ENCODE measurements at regions not wholly inside any gene's neighbourhood (a gene's known extent, or its start where the extent isn't known, plus 50 kb on each side); places are given as distances from the start of the nearest gene placed in this dataset.

DNA sequence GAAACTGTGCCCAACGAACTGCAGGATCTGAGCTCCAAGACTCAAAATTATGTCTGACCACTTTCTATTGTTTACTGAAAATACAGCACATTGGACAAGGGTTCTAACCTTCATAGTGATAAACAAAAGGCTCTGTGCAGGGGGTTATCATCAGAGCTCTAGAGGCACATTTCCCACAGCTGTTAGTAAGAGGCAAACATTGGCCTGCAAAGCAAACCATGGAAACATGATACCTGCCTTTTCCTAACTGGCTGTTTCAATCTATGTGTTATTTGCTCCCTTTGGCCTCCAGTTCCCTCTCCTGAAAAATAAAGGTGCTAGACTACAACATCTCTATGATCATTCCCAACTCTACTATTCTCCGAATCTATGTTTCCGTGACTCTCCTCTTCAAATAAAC, 159.7 kb upstream of the ARHGEF26 start:
- no peak overlapping the region for H3K23ac ChIP-seq (ENCODE audit: low read depth, low read length, poor library complexity)
- no peak overlapping the region for H3K14ac ChIP-seq (ENCODE audit: low read length)
- H3K4ac ChIP-seq (ENCODE audit: low read length), result no peak overlapping the region
- H2BK120ac ChIP-seq (ENCODE audit: low read depth, low read length), result no peak overlapping the region
- no peak overlapping the region for H2BK15ac ChIP-seq (ENCODE audit: low read length)
- H4K91ac ChIP-seq (ENCODE audit: low read depth, low read length, poor library complexity), result no peak overlapping the region
- no peaks in the 10 kb centered on the region for H3K9me3 ChIP-seq (replicated peaks in 1 of 2; ENCODE audit: control insufficient read depth in 2 of 2, insufficient read depth in 1 of 2, low read depth in 1 of 2, low read length in 2 of 2)
- no peak overlapping the region for H3K9ac ChIP-seq (ENCODE audit: low read depth, low read length, poor library complexity)
- H3K79me1 ChIP-seq (ENCODE audit: low read depth, low read length), result no peaks in the 10 kb centered on the region
- DNase-seq (ENCODE audit: low spot score), result no peak
- no peak overlapping the region for H2BK5ac ChIP-seq (ENCODE audit: low read length)
- no peak overlapping the region for H3K4me2 ChIP-seq (ENCODE audit: insufficient read depth, low read length, poor library complexity, severe bottlenecking)
- H3K36me3 ChIP-seq (replicated peaks in 1 of 2; ENCODE audit: control insufficient read depth in 2 of 2, insufficient read depth in 2 of 2, low read length in 2 of 2), result no peaks in the 10 kb centered on the region
- no CpG with 5 or more reads among the region's 3 CpGs for whole genome bisulfite sequencing, 2 donors (ENCODE audit: extremely low coverage in 2 of 2, insufficient read length in 2 of 2, insufficient replicate concordance in 1 of 2)
- no peak overlapping the region for H3K27ac ChIP-seq (replicated peaks; ENCODE audit: low read length)
- H2BK12ac ChIP-seq (ENCODE audit: low read length), result no peak overlapping the region
- H2AK5ac ChIP-seq (ENCODE audit: low read depth, low read length), result no peak overlapping the region
- H4K8ac ChIP-seq (ENCODE audit: low read depth, low read length), result no peak overlapping the region
- H3K18ac ChIP-seq (ENCODE audit: low read length), result no peak overlapping the region
- H2AFZ ChIP-seq (ENCODE audit: low read length), result peak overlapping the region; percentile 18
- H3K4me1 ChIP-seq (ENCODE audit: control insufficient read depth in 2 of 2, insufficient read depth in 1 of 2, low read depth in 1 of 2, low read length in 2 of 2), result peaks cover 0 to 2% of the 10 kb centered on the region in 2 donors
- no peak overlapping the region for H3K4me3 ChIP-seq (ENCODE audit: low read length in 2 of 2)
- H3K27me3 ChIP-seq (ENCODE audit: control insufficient read depth in 3 of 3, insufficient read depth in 3 of 3, low read depth in 1 of 3, low read length in 3 of 3), result no peaks in the 10 kb centered on the region

DNA sequence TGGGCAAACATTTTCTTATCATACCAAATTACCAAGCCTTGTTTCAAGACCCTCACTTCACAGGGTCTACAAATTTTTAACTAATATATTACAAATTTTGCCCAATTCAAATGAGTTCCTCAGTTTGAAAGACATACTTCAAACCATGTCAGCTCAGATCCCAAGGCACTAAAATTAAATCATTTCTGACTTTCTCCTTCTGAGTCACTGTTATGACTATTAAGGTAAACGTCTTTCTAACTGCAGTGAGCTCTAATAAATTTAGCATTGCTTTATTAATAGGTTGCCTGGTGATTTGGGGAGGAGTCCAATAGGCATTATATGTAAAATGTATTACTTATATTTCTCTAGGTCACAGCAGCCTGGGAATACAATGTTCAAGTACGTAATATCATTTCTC, 158.2 kb upstream of the ARHGEF26 start:
- Histone ChIP-seq H4K8ac (ENCODE audit: low read depth, low read length) (no peak overlapping the region), H2BK120ac (ENCODE audit: low read depth, low read length) (no peak overlapping the region), H3K27ac (replicated peaks; ENCODE audit: low read length) (no peak overlapping the region), H3K4ac (ENCODE audit: low read length) (no peak overlapping the region), H3K23ac (ENCODE audit: low read depth, low read length, poor library complexity) (no peak overlapping the region), H3K36me3 (replicated peaks in 1 of 2; ENCODE audit: control insufficient read depth in 2 of 2, insufficient read depth in 2 of 2, low read length in 2 of 2) (no peaks in the 10 kb centered on the region), H2BK12ac (ENCODE audit: low read length) (no peak overlapping the region), H3K4me1 (ENCODE audit: control insufficient read depth in 2 of 2, insufficient read depth in 1 of 2, low read depth in 1 of 2, low read length in 2 of 2) (no peaks in the 10 kb centered on the region), H4K91ac (ENCODE audit: low read depth, low read length, poor library complexity) (no peak overlapping the region), H3K9ac (ENCODE audit: low read depth, low read length, poor library complexity) (no peak overlapping the region), H3K27me3 (ENCODE audit: control insufficient read depth in 3 of 3, insufficient read depth in 3 of 3, low read depth in 1 of 3, low read length in 3 of 3) (no peaks in the 10 kb centered on the region), H3K79me1 (ENCODE audit: low read depth, low read length) (no peaks in the 10 kb centered on the region), H2AK5ac (ENCODE audit: low read depth, low read length) (no peak overlapping the region), H3K4me3 (ENCODE audit: low read length in 2 of 2) (no peak overlapping the region), H3K4me2 (ENCODE audit: insufficient read depth, low read length, poor library complexity, severe bottlenecking) (no peak overlapping the region), H2BK5ac (ENCODE audit: low read length) (no peak overlapping the region), H2BK15ac (ENCODE audit: low read length) (no peak overlapping the region), H3K18ac (ENCODE audit: low read length) (no peak overlapping the region), H3K14ac (ENCODE audit: low read length) (no peak overlapping the region), H2AFZ (ENCODE audit: low read length) (no peak overlapping the region), H3K9me3 (replicated peaks in 1 of 2; ENCODE audit: control insufficient read depth in 2 of 2, insufficient read depth in 1 of 2, low read depth in 1 of 2, low read length in 2 of 2) (no peaks in the 10 kb centered on the region)
- WGBS, 2 donors (ENCODE audit: extremely low coverage in 2 of 2, insufficient read length in 2 of 2, insufficient replicate concordance in 1 of 2), result no CpG with 5 or more reads among the region's 2 CpGs
- DNase-seq (ENCODE audit: low spot score), result no peak

DNA sequence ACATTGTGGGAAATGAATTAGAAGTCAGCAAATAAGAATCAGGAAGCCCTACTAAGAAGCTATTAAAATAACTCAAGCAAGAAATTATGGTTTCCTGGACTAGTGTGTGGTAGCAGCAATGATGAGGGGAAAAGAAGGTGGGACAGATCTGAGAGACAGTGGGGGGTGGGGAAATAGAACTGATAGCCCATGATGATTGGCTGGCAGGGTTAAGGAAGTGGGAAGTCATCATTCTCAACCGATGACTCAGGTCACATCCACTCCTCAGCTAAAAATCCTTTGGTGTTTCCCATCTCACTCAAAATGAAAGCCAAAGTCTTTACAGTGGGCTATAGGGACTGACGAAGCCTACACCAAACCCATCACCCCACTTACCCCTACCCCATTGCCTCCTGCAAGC, 153.9 kb upstream of the ARHGEF26 start:
- H3K9me3 ChIP-seq (replicated peaks in 1 of 2; ENCODE audit: control insufficient read depth in 2 of 2, insufficient read depth in 1 of 2, low read depth in 1 of 2, low read length in 2 of 2), result no peaks in the 10 kb centered on the region
- DNase-seq (ENCODE audit: low spot score), result no peak
- H2BK15ac ChIP-seq (ENCODE audit: low read length), result no peak overlapping the region
- H2BK12ac ChIP-seq (ENCODE audit: low read length), result no peak overlapping the region
- no peak overlapping the region for H2BK5ac ChIP-seq (ENCODE audit: low read length)
- no peak overlapping the region for H3K4me2 ChIP-seq (ENCODE audit: insufficient read depth, low read length, poor library complexity, severe bottlenecking)
- no peak overlapping the region for H3K23ac ChIP-seq (ENCODE audit: low read depth, low read length, poor library complexity)
- no peak overlapping the region for H4K91ac ChIP-seq (ENCODE audit: low read depth, low read length, poor library complexity)
- no CpG with 5 or more reads among the region's 2 CpGs for WGBS, 2 donors (ENCODE audit: extremely low coverage in 2 of 2, insufficient read length in 2 of 2, insufficient replicate concordance in 1 of 2)
- H2BK120ac ChIP-seq (ENCODE audit: low read depth, low read length), result no peak overlapping the region
- no peak overlapping the region for H3K18ac ChIP-seq (ENCODE audit: low read length)
- no peak overlapping the region for H3K4ac ChIP-seq (ENCODE audit: low read length)
- H3K36me3 ChIP-seq (replicated peaks in 1 of 2; ENCODE audit: control insufficient read depth in 2 of 2, insufficient read depth in 2 of 2, low read length in 2 of 2), result no peaks in the 10 kb centered on the region
- no peak overlapping the region for H3K9ac ChIP-seq (ENCODE audit: low read depth, low read length, poor library complexity)
- H2AK5ac ChIP-seq (ENCODE audit: low read depth, low read length), result no peak overlapping the region
- H2AFZ ChIP-seq (ENCODE audit: low read length), result no peak overlapping the region
- H3K4me1 ChIP-seq (ENCODE audit: control insufficient read depth in 2 of 2, insufficient read depth in 1 of 2, low read depth in 1 of 2, low read length in 2 of 2), result no peaks in the 10 kb centered on the region
- no peak overlapping the region for H3K4me3 ChIP-seq (ENCODE audit: low read length in 2 of 2)
- H4K8ac ChIP-seq (ENCODE audit: low read depth, low read length), result no peak overlapping the region
- H3K27me3 ChIP-seq (ENCODE audit: control insufficient read depth in 3 of 3, insufficient read depth in 3 of 3, low read depth in 1 of 3, low read length in 3 of 3), result no peaks in the 10 kb centered on the region
- no peak overlapping the region for H3K14ac ChIP-seq (ENCODE audit: low read length)
- H3K27ac ChIP-seq (replicated peaks; ENCODE audit: low read length), result no peak overlapping the region
- H3K79me1 ChIP-seq (ENCODE audit: low read depth, low read length), result no peaks in the 10 kb centered on the region

DNA sequence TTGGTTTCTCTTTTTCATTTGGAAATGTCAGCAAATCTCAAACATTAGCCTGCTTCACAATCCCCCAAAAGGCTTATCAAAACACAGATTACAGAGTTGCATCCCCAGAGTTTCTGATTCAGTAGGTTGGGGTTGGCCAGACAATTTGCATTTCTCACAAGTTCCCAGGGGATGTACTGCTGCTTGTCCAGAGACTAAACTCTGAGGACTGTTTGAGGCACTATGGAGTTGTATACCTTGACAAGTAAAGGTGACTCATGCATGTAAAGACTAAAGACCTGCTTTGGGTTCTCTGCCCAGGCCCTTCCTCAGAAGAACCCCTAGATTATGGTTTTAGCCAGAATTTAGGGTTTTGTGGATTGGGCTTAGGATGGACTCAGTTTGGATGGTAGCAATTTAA, 151.1 kb upstream of the ARHGEF26 start:
- no peak overlapping the region for H4K8ac ChIP-seq (ENCODE audit: low read depth, low read length)
- no peak for DNase-seq (ENCODE audit: low spot score)
- H3K14ac ChIP-seq (ENCODE audit: low read length), result no peak overlapping the region
- no peak overlapping the region for H3K18ac ChIP-seq (ENCODE audit: low read length)
- H3K27me3 ChIP-seq (ENCODE audit: control insufficient read depth in 3 of 3, insufficient read depth in 3 of 3, low read depth in 1 of 3, low read length in 3 of 3), result peaks cover 0 to 4% (median 0%) of the 10 kb centered on the region in 3 experiments
- H3K27ac ChIP-seq (replicated peaks; ENCODE audit: low read length), result no peak overlapping the region
- no peak overlapping the region for H3K4me3 ChIP-seq (ENCODE audit: low read length in 2 of 2)
- H2BK12ac ChIP-seq (ENCODE audit: low read length), result no peak overlapping the region
- no peak overlapping the region for H2BK120ac ChIP-seq (ENCODE audit: low read depth, low read length)
- no peak overlapping the region for H3K4ac ChIP-seq (ENCODE audit: low read length)
- no peak overlapping the region for H3K23ac ChIP-seq (ENCODE audit: low read depth, low read length, poor library complexity)
- no peak overlapping the region for H3K9ac ChIP-seq (ENCODE audit: low read depth, low read length, poor library complexity)
- H3K36me3 ChIP-seq (replicated peaks in 1 of 2; ENCODE audit: control insufficient read depth in 2 of 2, insufficient read depth in 2 of 2, low read length in 2 of 2), result no peaks in the 10 kb centered on the region
- H3K79me1 ChIP-seq (ENCODE audit: low read depth, low read length), result no peaks in the 10 kb centered on the region
- H2AFZ ChIP-seq (ENCODE audit: low read length), result no peak overlapping the region
- H2AK5ac ChIP-seq (ENCODE audit: low read depth, low read length), result no peak overlapping the region
- no peak overlapping the region for H4K91ac ChIP-seq (ENCODE audit: low read depth, low read length, poor library complexity)
- no peaks in the 10 kb centered on the region for H3K4me1 ChIP-seq (ENCODE audit: control insufficient read depth in 2 of 2, insufficient read depth in 1 of 2, low read depth in 1 of 2, low read length in 2 of 2)
- no peak overlapping the region for H2BK5ac ChIP-seq (ENCODE audit: low read length)
- H2BK15ac ChIP-seq (ENCODE audit: low read length), result no peak overlapping the region
- H3K4me2 ChIP-seq (ENCODE audit: insufficient read depth, low read length, poor library complexity, severe bottlenecking), result no peak overlapping the region
- no peaks in the 10 kb centered on the region for H3K9me3 ChIP-seq (replicated peaks in 1 of 2; ENCODE audit: control insufficient read depth in 2 of 2, insufficient read depth in 1 of 2, low read depth in 1 of 2, low read length in 2 of 2)
